Pancreas (tissue), 10 donors: ENCODE measurements at regions not wholly inside any gene's neighbourhood (a gene's known extent, or its start where the extent isn't known, plus 50 kb on each side); places are given as distances from the start of the nearest gene placed in this dataset.

Experiments
- ATAC-seq, 4 donors: fragments of 200-7000 bp; cut with Tn5 transposase; one replicate each; pipeline versions ENCODE4 v1.8.0 to v1.9.1; 2020; ENCODE audit warnings: mild to moderate bottlenecking in 4 of 4, moderate library complexity in 4 of 4
- DNase-seq, 6 donors: peaks; one replicate each; pipeline ENCODE4 v3.0.0-alpha.2; 2020
- FAIRE-seq: peaks from 2 replicates; lab custom pipeline; 2012; peaks lifted over from hg19 to GRCh38; lab: Jason Lieb, UNC
- H3K27ac ChIP-seq, 4 donors: fragments of 200-600 bp; sonication (generic); 1 replicate in 3 of 4; 2 replicates in 1 of 4; pipeline versions ENCODE4 v1.5.0 to v1.8.0; 2020
- H3K27me3 ChIP-seq, 4 donors: fragments of 200-600 bp; one replicate each; pipeline ENCODE4 v1.8.0; 2021
- H3K36me3 ChIP-seq, 3 donors: fragments of 200-600 bp; sonication (generic) in 1 of 3; one replicate each; pipeline versions ENCODE4 v1.5.0 to v1.8.0; 2020 to 2021
- H3K4me1 ChIP-seq, 3 donors: fragments of 200-600 bp; one replicate each; pipeline ENCODE4 v1.8.0; 2021
- H3K4me3 ChIP-seq, 4 donors: fragments of 200-600 bp; sonication (generic) in 2 of 4; one replicate each; pipeline versions ENCODE4 v1.5.0 to v1.8.0; 2020 to 2021
- H3K9me3 ChIP-seq, 4 donors: fragments of 200-600 bp; one replicate each; pipeline ENCODE4 v1.8.0; 2021
- CTCF ChIP-seq, 4 donors: fragments of 200-600 bp; sonication (generic) in 3 of 4; IDR thresholded peaks; one replicate each; pipeline versions ENCODE4 v1.5.0 to v1.8.0; 2021; ENCODE audit warnings: antibody characterized with exemption in 4 of 4
- WGBS, 2 donors: extraction: QIAGEN DNeasy Blood & Tissue Kit; methylation state at CpG; one replicate each; pipeline ENCODE4 v1.1.7; 2013; 5-methylcytosine and 5-hydroxymethylcytosine counted together
- intact Hi-C, 3 donors: fragments of 100-400 bp; cut with DNase I; formaldehyde crosslinking; loops; one replicate each; pipeline versions ENCODE4 v1.11.1 to v1.14.2; 2022
- donor health status: healthy with polysubstance abuse.
- donor health status: DM: no; HTN: no; CAD: no; lungs with moderate emphysema.
- donor health status: DM: no; HTN: no; CAD: no.
- donor health status: control.
- donor health status: control.
- donor health status: Bipolar disorder and iron deficiency.
- donor health status: DM: yes; HTN: yes; CAD: no.
- donor health status: DM: no; HTN: no; CAD: no.
- donor health status: DM: no; HTN: no; CAD: no.
- donor health status: DM: yes; HTN: yes; CAD: no.

DNA sequence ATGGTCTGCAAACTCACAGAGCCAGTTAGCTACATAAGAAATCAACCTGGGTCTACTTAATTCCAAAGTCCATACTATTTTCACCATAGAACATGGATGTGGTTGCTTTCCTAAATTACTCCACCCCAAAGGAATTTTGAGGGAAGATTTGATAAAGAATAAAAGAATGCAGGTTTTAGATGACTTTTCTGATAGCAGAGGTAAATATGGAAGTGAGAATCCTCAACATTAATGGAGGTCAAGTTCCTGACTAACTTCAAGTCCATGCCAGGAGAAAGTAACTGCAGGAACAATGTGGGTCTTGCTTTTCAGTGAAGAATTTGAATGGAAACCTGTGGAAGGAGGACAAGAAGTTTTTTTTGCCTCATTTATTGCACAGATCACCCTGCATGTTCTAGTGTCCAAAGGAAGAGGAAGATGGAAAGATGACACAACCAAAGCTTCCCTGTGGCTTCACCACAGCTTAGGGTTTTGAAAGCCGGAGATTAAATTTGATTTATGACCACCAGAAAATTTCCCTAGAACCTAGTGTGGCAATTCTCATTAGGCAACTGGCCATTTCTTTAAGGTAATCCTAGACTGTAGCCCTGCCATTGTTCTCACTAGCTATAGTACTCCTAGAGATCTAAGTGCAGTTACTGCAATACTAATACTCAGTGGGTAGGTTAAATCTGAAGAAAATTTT is 429.7 kb downstream of the RAP2B start:
- no peaks in the 10 kb centered on the region for H3K36me3 ChIP-seq
- no peak for ATAC-seq
- no peak for DNase-seq
- H3K27ac ChIP-seq: no peak overlapping the region
- H3K4me3 ChIP-seq: no peak overlapping the region
- no peaks in the 10 kb centered on the region for H3K4me1 ChIP-seq
- 62 to 76% methylated on average over 1 of the region's 1 CpG for WGBS, 2 donors
- H3K27me3 ChIP-seq: no peaks in the 10 kb centered on the region
- TF ChIP-seq CTCF (IDR thresholded peaks at IDR 0.05): no peak
- FAIRE-seq: no peak
- no peaks in the 10 kb centered on the region for H3K9me3 ChIP-seq
- intact Hi-C loops: no loop called here

GRCh38 chr3:153595186-153595815 is 433.3 kb downstream of the RAP2B start:
- peak in 3 of 4 donors; percentile 36 to 62 (median 52) for ATAC-seq
- Histone ChIP-seq H3K4me1 (no peaks in the 10 kb centered on the region), H3K4me3 (no peak overlapping the region), H3K27me3 (no peaks in the 10 kb centered on the region), H3K9me3 (no peaks in the 10 kb centered on the region), H3K36me3 (no peaks in the 10 kb centered on the region), H3K27ac (no peak overlapping the region)
- intact Hi-C loops: no loop called here
- no peak for DNase-seq
- TF ChIP-seq CTCF (IDR thresholded peaks at IDR 0.05): peak in 1 of 4 donors; percentile 19
- no peak for FAIRE-seq

DNA sequence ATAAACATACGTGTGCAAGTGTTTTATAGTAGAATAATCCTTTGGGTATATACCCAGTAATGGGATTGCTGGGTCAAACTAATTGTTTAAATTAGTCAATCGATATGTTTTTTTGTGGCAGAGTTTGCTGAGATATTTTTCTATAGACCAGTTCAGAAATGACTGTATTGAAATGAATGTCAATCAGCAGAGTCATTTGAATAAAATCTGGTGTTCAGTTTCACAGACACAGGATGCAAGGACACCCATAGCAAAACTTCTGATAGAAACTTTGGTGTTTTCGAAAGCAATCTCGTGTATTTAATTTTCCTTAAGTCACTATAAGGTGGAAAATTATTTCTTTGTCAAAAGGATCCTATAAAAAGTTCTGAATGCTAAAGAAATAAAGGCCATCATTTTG is 434.4 kb downstream of the RAP2B start:
- intact Hi-C loops: no loop called here
- H3K9me3 ChIP-seq: no peaks in the 10 kb centered on the region
- H3K4me1 ChIP-seq: no peaks in the 10 kb centered on the region
- no peak for DNase-seq
- no peak overlapping the region for H3K27ac ChIP-seq
- no peaks in the 10 kb centered on the region for H3K27me3 ChIP-seq
- TF ChIP-seq CTCF (IDR thresholded peaks at IDR 0.05): no peak
- WGBS, 2 donors: 62 to 72% methylated on average over 4 of the region's 4 CpGs
- no peak for FAIRE-seq
- no peak for ATAC-seq
- no peak overlapping the region for H3K4me3 ChIP-seq
- no peaks in the 10 kb centered on the region for H3K36me3 ChIP-seq

DNA sequence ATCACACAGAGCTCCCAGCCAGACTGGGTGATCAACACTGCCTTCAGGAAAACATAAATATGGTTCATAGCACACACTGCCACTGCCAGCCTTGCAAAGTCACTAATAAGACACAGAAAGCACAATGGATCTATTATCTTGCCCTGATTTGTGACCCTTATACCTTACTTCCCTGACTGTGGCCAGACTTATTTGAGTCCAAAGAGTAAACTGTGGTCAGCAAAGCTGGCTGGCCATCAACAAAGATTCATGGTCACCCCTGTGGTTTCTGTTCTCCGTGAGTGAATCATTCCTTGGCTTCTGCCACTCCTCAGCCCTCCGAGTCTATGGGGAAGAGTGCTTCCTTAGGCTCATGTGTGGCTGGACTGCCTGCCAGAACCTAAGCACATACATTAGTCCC is 437.7 kb downstream of the RAP2B start:
- Histone ChIP-seq H3K27me3 (no peaks in the 10 kb centered on the region), H3K4me1 (no peaks in the 10 kb centered on the region), H3K27ac (no peak overlapping the region), H3K36me3 (no peaks in the 10 kb centered on the region), H3K4me3 (no peak overlapping the region), H3K9me3 (no peaks in the 10 kb centered on the region)
- 17 to 20% methylated on average over 2 of the region's 2 CpGs for WGBS, 2 donors
- FAIRE-seq (no peak), DNase-seq (peak in 1 of 6 donors; percentile 33), ATAC-seq (peak in 3 of 4 donors; percentile 53 to 86 (median 77))
- intact Hi-C loops: no loop called here
- no peak for TF ChIP-seq CTCF (IDR thresholded peaks at IDR 0.05)

DNA sequence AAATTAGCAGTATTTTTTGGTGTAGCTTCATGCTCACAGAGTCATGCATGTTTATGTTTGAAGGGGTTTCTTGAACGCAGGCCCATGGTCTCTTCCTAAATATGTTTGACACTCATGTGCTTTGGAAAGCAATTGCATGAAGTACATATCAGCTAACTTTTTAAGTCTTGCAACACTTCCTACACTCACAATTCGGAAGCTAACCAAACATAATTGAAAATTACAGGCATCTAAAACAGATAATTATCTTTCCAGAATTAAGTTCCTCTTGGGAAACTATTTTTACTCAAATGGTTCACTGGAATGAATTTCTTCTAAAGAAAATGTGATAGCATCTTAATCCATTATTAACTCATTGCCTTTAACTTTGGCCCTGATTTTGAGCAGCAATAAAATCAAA is 438.9 kb downstream of the RAP2B start:
- intact Hi-C loops: no loop called here
- no peak for FAIRE-seq
- DNase-seq: no peak
- no peaks in the 10 kb centered on the region for H3K4me1 ChIP-seq
- WGBS, 2 donors: 37 to 55% methylated on average over 2 of the region's 2 CpGs
- no peak overlapping the region for H3K27ac ChIP-seq
- H3K4me3 ChIP-seq: no peak overlapping the region
- ATAC-seq: no peak
- no peak for TF ChIP-seq CTCF (IDR thresholded peaks at IDR 0.05)
- no peaks in the 10 kb centered on the region for H3K27me3 ChIP-seq
- no peaks in the 10 kb centered on the region for H3K36me3 ChIP-seq
- H3K9me3 ChIP-seq: no peaks in the 10 kb centered on the region
